ENCODE measurements at regions not wholly inside any gene's neighbourhood (a gene's known extent, or its start where the extent isn't known, plus 50 kb on each side); places are given as distances from the start of the nearest gene placed in this dataset.

GRCh38 chr10:113381981-113382509, 170.8 kb upstream of the HABP2 start:
- no peak for DNase-seq
- Histone ChIP-seq H3K36me3 (no peaks in the 10 kb centered on the region), H3K27ac (no peak overlapping the region), H3K9me3 (ENCODE audit: severe bottlenecking) (no peaks in the 10 kb centered on the region), H3K27me3 (ENCODE audit: insufficient read depth, low read depth, severe bottlenecking) (no peaks in the 10 kb centered on the region), H3K4me3 (ENCODE audit: low read depth, low read length) (no peak overlapping the region)
- no peak for TF ChIP-seq CTCF (IDR thresholded peaks at IDR 0.05; ENCODE audit: low read depth, low read length)

DNA sequence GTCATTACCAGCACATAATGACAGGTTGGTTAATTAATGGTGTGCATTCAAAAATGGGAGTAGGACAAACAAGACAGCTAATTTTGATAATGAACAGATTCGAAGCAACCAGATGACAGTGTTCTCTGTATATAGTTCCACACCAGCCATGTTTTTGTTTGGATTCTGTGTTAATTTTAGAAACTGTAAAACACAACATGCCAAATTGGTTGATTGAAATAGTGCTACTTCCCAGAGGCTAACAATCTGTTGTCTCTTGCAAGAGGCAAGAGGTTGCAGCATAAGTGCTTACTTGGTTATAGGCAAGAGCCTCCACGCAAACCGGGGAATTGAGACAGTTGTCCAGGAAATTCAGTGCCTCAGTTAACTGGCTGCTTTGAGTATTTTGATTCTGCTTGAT, 170.2 kb upstream of the HABP2 start:
- H3K27me3 ChIP-seq (ENCODE audit: insufficient read depth, low read depth, severe bottlenecking), result no peaks in the 10 kb centered on the region
- no peak overlapping the region for H3K27ac ChIP-seq
- no peaks in the 10 kb centered on the region for H3K36me3 ChIP-seq
- DNase-seq, result no peak
- no peak for TF ChIP-seq CTCF (IDR thresholded peaks at IDR 0.05; ENCODE audit: low read depth, low read length)
- H3K9me3 ChIP-seq (ENCODE audit: severe bottlenecking), result no peaks in the 10 kb centered on the region
- H3K4me3 ChIP-seq (ENCODE audit: low read depth, low read length), result no peak overlapping the region

GRCh38 chr10:113384181-113384580, 168.7 kb upstream of the HABP2 start:
- Histone ChIP-seq H3K36me3 (no peaks in the 10 kb centered on the region), H3K4me3 (ENCODE audit: low read depth, low read length) (no peak overlapping the region), H3K9me3 (ENCODE audit: severe bottlenecking) (no peaks in the 10 kb centered on the region), H3K27me3 (ENCODE audit: insufficient read depth, low read depth, severe bottlenecking) (no peaks in the 10 kb centered on the region), H3K27ac (no peak overlapping the region)
- TF ChIP-seq CTCF (IDR thresholded peaks at IDR 0.05; ENCODE audit: low read depth, low read length), result no peak
- no peak for DNase-seq

- peak; percentile 92 for TF ChIP-seq CTCF (IDR thresholded peaks at IDR 0.05; ENCODE audit: low read depth, low read length)
- H3K27me3 ChIP-seq (ENCODE audit: insufficient read depth, low read depth, severe bottlenecking), result no peaks in the 10 kb centered on the region
- H3K4me3 ChIP-seq (ENCODE audit: low read depth, low read length), result no peak overlapping the region
- DNase-seq, result peak; percentile 82
- H3K27ac ChIP-seq, result no peak overlapping the region
- H3K36me3 ChIP-seq, result no peaks in the 10 kb centered on the region
- no peaks in the 10 kb centered on the region for H3K9me3 ChIP-seq (ENCODE audit: severe bottlenecking)
Measured at GRCh38 chr10:113385021-113385999, 167.5 kb upstream of the HABP2 start.

- Histone ChIP-seq H3K27me3 (ENCODE audit: insufficient read depth, low read depth, severe bottlenecking) (no peaks in the 10 kb centered on the region), H3K27ac (no peak overlapping the region), H3K9me3 (ENCODE audit: severe bottlenecking) (no peaks in the 10 kb centered on the region), H3K4me3 (ENCODE audit: low read depth, low read length) (no peak overlapping the region), H3K36me3 (no peaks in the 10 kb centered on the region)
- DNase-seq, result no peak
- no peak for TF ChIP-seq CTCF (IDR thresholded peaks at IDR 0.05; ENCODE audit: low read depth, low read length)
Measured at GRCh38 chr10:113386005-113386404, 166.8 kb upstream of the HABP2 start.

Measured in WERI-Rb-1 (cell line).